GM19023 (cell line): ENCODE measurements at regions not wholly inside any gene's neighbourhood (a gene's known extent, or its start where the extent isn't known, plus 50 kb on each side); places are given as distances from the start of the nearest gene placed in this dataset.
"Not testable (repeated sequence)": the region's sequence is repeated elsewhere in the genome, so short reads cannot be mapped to it uniquely, and the experiment has no call there.

Experiments
- ATAC-seq: cut with Tn5 transposase; IDR thresholded peaks from one replicate; pipeline ENCODE4 v1.9.1; 2021; ENCODE audit warnings: mild to moderate bottlenecking, moderate library complexity; ENCODE audit not compliant: unreplicated experiment

GRCh38 chr3:182388506-182388905, 404.8 kb upstream of the ATP11B start:
- ATAC-seq: no peak

- ATAC-seq: no peak
Measured at GRCh38 chr3:182389071-182389815, 404.1 kb upstream of the ATP11B start.

- no peak for ATAC-seq
Measured at GRCh38 chr3:182390421-182390820, 402.9 kb upstream of the ATP11B start.

- ATAC-seq: no peak
Measured at GRCh38 chr3:182392182-182392937, 400.9 kb upstream of the ATP11B start.

- no peak for ATAC-seq
Measured at GRCh38 chr3:182393151-182393550, 400.2 kb upstream of the ATP11B start.

- no peak for ATAC-seq
Measured at GRCh38 chr3:182393830-182394367, 399.4 kb upstream of the ATP11B start.

- ATAC-seq: no peak
Measured at GRCh38 chr3:182397164-182397563, 396.1 kb upstream of the ATP11B start.

- no peak for ATAC-seq
Measured at GRCh38 chr3:182399978-182400737, 393.1 kb upstream of the ATP11B start.

- no peak for ATAC-seq
Measured at GRCh38 chr3:182400838-182401237, 392.5 kb upstream of the ATP11B start.

- no peak for ATAC-seq
Measured at GRCh38 chr3:182404031-182404430, 389.3 kb upstream of the ATP11B start.

GRCh38 chr3:182405759-182406158, 387.5 kb upstream of the ATP11B start:
- ATAC-seq: no peak

- ATAC-seq: no peak
Measured at GRCh38 chr3:182406786-182407185, 386.5 kb upstream of the ATP11B start.

- ATAC-seq: no peak
Measured at GRCh38 chr3:182410051-182410450, 383.3 kb upstream of the ATP11B start.

- no peak for ATAC-seq
Measured at GRCh38 chr3:182412066-182412465, 381.2 kb upstream of the ATP11B start.

- ATAC-seq: no peak
Measured at GRCh38 chr3:182413061-182413460, 380.2 kb upstream of the ATP11B start.

- no peak for ATAC-seq
Measured at GRCh38 chr3:182413682-182414081, 379.6 kb upstream of the ATP11B start.

GRCh38 chr3:182414586-182414985, 378.7 kb upstream of the ATP11B start:
- no peak for ATAC-seq

GRCh38 chr3:182420741-182421140, 372.6 kb upstream of the ATP11B start:
- no peak for ATAC-seq

GRCh38 chr3:182424006-182424405, 369.3 kb upstream of the ATP11B start:
- ATAC-seq: no peak

GRCh38 chr3:182425926-182426718, 367.2 kb upstream of the ATP11B start:
- not testable (repeated sequence) for ATAC-seq
